Coronary artery (tissue), 2 donors: ENCODE measurements at regions not wholly inside any gene's neighbourhood (a gene's known extent, or its start where the extent isn't known, plus 50 kb on each side); places are given as distances from the start of the nearest gene placed in this dataset.
"Not testable (repeated sequence)": the region's sequence is repeated elsewhere in the genome, so short reads cannot be mapped to it uniquely, and the experiment has no call there.

Experiments
- DNase-seq: peaks from one replicate; pipeline ENCODE4 v3.0.0-alpha.2; 2017; ENCODE audit warnings: low spot score
- H3K27ac ChIP-seq, 2 donors: fragments of 200-600 bp; sonication (generic); one replicate each; pipeline ENCODE4 v1.5.1; 2016 to 2019
- H3K4me3 ChIP-seq: fragments of 200-600 bp; sonication (generic); 2 replicates; pipeline ENCODE4 v1.5.1; 2016; ENCODE audit warnings: mild to moderate bottlenecking, moderate library complexity
- CTCF ChIP-seq: fragments of 200-600 bp; sonication (generic); IDR thresholded peaks from one replicate; pipeline ENCODE4 v1.5.1; 2019; ENCODE audit warnings: antibody characterized with exemption

GRCh38 chr18:58805467-58806187 lies 59.0 kb upstream of the ZNF532 start:
- TF ChIP-seq CTCF: no peak
- DNase-seq: no peak

GRCh38 chr18:58806826-58807714 lies 57.6 kb upstream of the ZNF532 start:
- DNase-seq: no peak
- Histone ChIP-seq H3K4me3 (no peak overlapping the region), H3K27ac (no peak overlapping the region)
- no peak for TF ChIP-seq CTCF

More at GRCh38 chr18:58805467-58806187, 59.0 kb upstream of the ZNF532 start:
- no peak overlapping the region for H3K27ac ChIP-seq
- H3K4me3 ChIP-seq: no peak overlapping the region

- TF ChIP-seq CTCF: no peak
- no peak overlapping the region for H3K4me3 ChIP-seq
- no peak overlapping the region for H3K27ac ChIP-seq
- DNase-seq: no peak
Measured at GRCh38 chr18:58807766-58808165, 56.9 kb upstream of the ZNF532 start.

GRCh38 chr18:58808349-58808748 lies 56.3 kb upstream of the ZNF532 start:
- no peak for TF ChIP-seq CTCF
- Histone ChIP-seq H3K4me3 (no peak overlapping the region), H3K27ac (no peak overlapping the region)
- no peak for DNase-seq

- not testable (repeated sequence) for H3K27ac ChIP-seq, DNase-seq, H3K4me3 ChIP-seq
Measured at GRCh38 chr18:58811859-58812258, 52.8 kb upstream of the ZNF532 start.

- no peak for DNase-seq
- H3K4me3 ChIP-seq: no peak overlapping the region
- TF ChIP-seq CTCF: no peak
- H3K27ac ChIP-seq: no peak overlapping the region
Measured at GRCh38 chr18:58813105-58813504, 51.6 kb upstream of the ZNF532 start.

GRCh38 chr18:58813561-58814225 lies 51.0 kb upstream of the ZNF532 start:
- peak overlapping the region; percentile 30 to 45 for H3K27ac ChIP-seq
- TF ChIP-seq CTCF: no peak
- no peak overlapping the region for H3K4me3 ChIP-seq
- no peak for DNase-seq
